ENCODE measurements at regions not wholly inside any gene's neighbourhood (a gene's known extent, or its start where the extent isn't known, plus 50 kb on each side); places are given as distances from the start of the nearest gene placed in this dataset.

GRCh38 chr4:124591637-124592036 lies 120.9 kb downstream of the ANKRD50 start:
- DNase-seq = no peak

- DNase-seq = no peak
Observed at GRCh38 chr4:124593494-124593893, 119.0 kb downstream of the ANKRD50 start.

- no peak for DNase-seq
Observed at GRCh38 chr4:124594945-124595344, 117.6 kb downstream of the ANKRD50 start.

- DNase-seq = no peak
Observed at GRCh38 chr4:124596816-124597215, 115.7 kb downstream of the ANKRD50 start.

GRCh38 chr4:124610211-124610610 lies 102.3 kb downstream of the ANKRD50 start:
- no peak for DNase-seq
